ENCODE measurements at regions not wholly inside any gene's neighbourhood (a gene's known extent, or its start where the extent isn't known, plus 50 kb on each side); places are given as distances from the start of the nearest gene placed in this dataset.

DNA sequence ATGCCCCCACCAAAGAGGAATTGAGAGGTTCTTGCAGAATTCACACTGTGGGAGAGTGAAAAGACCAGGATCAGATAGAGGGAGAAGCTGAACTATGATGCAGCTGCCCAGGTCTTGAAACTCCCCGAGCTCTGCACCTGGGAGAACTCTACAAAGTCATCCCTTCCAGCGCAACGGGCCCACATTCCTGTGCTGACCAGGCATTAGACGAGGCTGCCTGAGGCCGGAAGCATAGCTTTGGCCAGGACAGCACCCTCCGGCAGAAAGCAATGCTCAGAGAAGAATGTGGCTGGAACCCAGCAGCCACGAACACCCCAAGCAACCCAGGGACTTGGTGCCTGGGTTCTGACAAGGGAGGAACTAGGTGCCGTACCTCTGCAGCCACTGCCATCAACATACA lies 281.5 kb upstream of the CDH4 start:
- Mint-ChIP-seq H3K4me3 (no peak overlapping the region), H3K36me3 (no peaks in the 10 kb centered on the region), H3K9me3 (peaks cover 0 to 4% (median 0%) of the 10 kb centered on the region in 3 donors), H3K27me3 (peaks cover 0 to 6% of the 10 kb centered on the region in 2 donors), H3K4me1 (no peaks in the 10 kb centered on the region), H3K27ac (no peak overlapping the region)
- POLR2A ChIA-PET = no interaction called here
- WGBS (ENCODE audit: insufficient coverage) = 76% methylated on average over 7 of the region's 8 CpGs
- no peaks in the 10 kb centered on the region for H3K4me1 ChIP-seq (ENCODE audit: control insufficient read depth in 1 of 2, extremely low read depth in 1 of 2, insufficient read depth in 2 of 2, low read length in 2 of 2)
- peaks cover 0 to 18% of the 10 kb centered on the region in 2 experiments for H3K27me3 ChIP-seq (replicated peaks in 1 of 2; ENCODE audit: control insufficient read depth in 2 of 2, extremely low read depth in 1 of 2, insufficient read depth in 2 of 2, low read length in 1 of 2)
- no peaks in the 10 kb centered on the region for H3K36me3 ChIP-seq (ENCODE audit: control insufficient read depth in 2 of 2, extremely low read depth in 1 of 2, insufficient read depth in 1 of 2, low read length in 1 of 2)
- DNase-seq (no peak), ATAC-seq (replicated peaks in 1 of 4) (no peak)
- H3K9me3 ChIP-seq = no peaks in the 10 kb centered on the region
- no peak overlapping the region for H3K4me3 ChIP-seq (ENCODE audit: control insufficient read depth in 1 of 2, extremely low read depth in 1 of 2, low read length in 1 of 2)
- no peak overlapping the region for H3K27ac ChIP-seq (ENCODE audit: low read length)
- CTCF ChIA-PET = no interaction called here

DNA sequence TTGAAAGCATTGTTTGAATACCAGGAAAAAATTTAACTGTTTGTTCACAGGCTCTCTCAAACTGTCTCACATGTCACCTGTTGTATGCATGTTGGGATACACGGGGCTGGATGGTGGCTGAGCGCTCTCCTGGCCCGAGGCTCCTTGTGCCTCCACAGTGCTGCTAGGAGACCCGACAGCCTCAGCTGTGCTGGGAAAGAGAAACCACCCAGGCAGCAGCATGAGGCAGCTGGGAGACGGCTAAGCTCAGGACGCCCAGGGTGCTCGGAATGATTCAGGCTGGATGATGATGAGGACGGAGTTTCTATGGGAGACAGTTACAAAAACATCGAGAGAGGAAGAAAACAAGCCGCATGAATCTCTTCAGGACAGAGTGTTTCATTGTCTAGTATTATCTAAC lies 278.0 kb upstream of the CDH4 start:
- H3K9me3 ChIP-seq = no peaks in the 10 kb centered on the region
- peaks cover 0 to 14% of the 10 kb centered on the region in 2 experiments for H3K27me3 ChIP-seq (replicated peaks in 1 of 2; ENCODE audit: control insufficient read depth in 2 of 2, extremely low read depth in 1 of 2, insufficient read depth in 2 of 2, low read length in 1 of 2)
- Mint-ChIP-seq H3K27ac (no peak overlapping the region), H3K9me3 (peaks cover 0 to under 1% (median 0%) of the 10 kb centered on the region in 3 donors), H3K27me3 (peaks cover 0 to 6% of the 10 kb centered on the region in 2 donors), H3K4me3 (no peak overlapping the region), H3K36me3 (no peaks in the 10 kb centered on the region), H3K4me1 (no peaks in the 10 kb centered on the region)
- no peak overlapping the region for H3K27ac ChIP-seq (ENCODE audit: low read length)
- no peak for ATAC-seq (replicated peaks in 1 of 4)
- no peaks in the 10 kb centered on the region for H3K4me1 ChIP-seq (ENCODE audit: control insufficient read depth in 1 of 2, extremely low read depth in 1 of 2, insufficient read depth in 2 of 2, low read length in 2 of 2)
- no peak for DNase-seq
- WGBS (ENCODE audit: insufficient coverage) = 92% methylated on average over 3 of the region's 10 CpGs
- H3K4me3 ChIP-seq (ENCODE audit: control insufficient read depth in 1 of 2, extremely low read depth in 1 of 2, low read length in 1 of 2) = no peak overlapping the region
- ChIA-PET CTCF (no interaction called here), POLR2A (no interaction called here)
- no peaks in the 10 kb centered on the region for H3K36me3 ChIP-seq (ENCODE audit: control insufficient read depth in 2 of 2, extremely low read depth in 1 of 2, insufficient read depth in 1 of 2, low read length in 1 of 2)

DNA sequence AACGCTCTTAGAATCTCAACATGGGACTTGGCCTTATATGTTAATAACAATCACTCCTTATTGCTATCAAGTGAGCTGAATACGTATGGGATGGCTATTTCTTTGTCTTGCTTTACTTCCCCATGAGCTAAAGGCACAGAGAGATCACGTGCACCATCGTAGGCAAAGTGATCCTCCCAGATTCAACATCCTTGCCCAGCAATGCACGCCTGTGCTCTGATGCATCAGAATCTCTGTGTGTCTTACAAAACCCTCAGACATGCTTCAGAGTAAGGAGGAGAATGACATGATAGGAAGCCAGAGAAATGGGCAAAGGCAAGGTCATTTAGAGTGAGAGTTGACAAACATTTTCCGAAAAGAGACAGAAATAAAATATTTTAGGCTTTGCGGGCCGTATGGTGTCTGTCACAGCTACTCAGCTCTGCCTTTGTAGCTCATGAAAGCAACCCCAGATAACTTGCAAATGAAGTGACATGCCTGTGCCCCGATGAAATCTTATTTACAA lies 277.6 kb upstream of the CDH4 start:
- Mint-ChIP-seq H3K9me3 (peaks cover 3 to 5% (median 4%) of the 10 kb centered on the region in 3 donors), H3K4me1 (no peaks in the 10 kb centered on the region), H3K36me3 (no peaks in the 10 kb centered on the region), H3K27me3 (peaks cover 0 to 6% of the 10 kb centered on the region in 2 donors), H3K4me3 (no peak overlapping the region), H3K27ac (no peak overlapping the region)
- Histone ChIP-seq H3K9me3 (no peaks in the 10 kb centered on the region), H3K27me3 (replicated peaks in 1 of 2; ENCODE audit: control insufficient read depth in 2 of 2, extremely low read depth in 1 of 2, insufficient read depth in 2 of 2, low read length in 1 of 2) (peaks cover 0 to 12% of the 10 kb centered on the region in 2 experiments), H3K27ac (ENCODE audit: low read length) (no peak overlapping the region), H3K4me1 (ENCODE audit: control insufficient read depth in 1 of 2, extremely low read depth in 1 of 2, insufficient read depth in 2 of 2, low read length in 2 of 2) (no peaks in the 10 kb centered on the region), H3K36me3 (ENCODE audit: control insufficient read depth in 2 of 2, extremely low read depth in 1 of 2, insufficient read depth in 1 of 2, low read length in 1 of 2) (no peaks in the 10 kb centered on the region), H3K4me3 (ENCODE audit: control insufficient read depth in 1 of 2, extremely low read depth in 1 of 2, low read length in 1 of 2) (no peak overlapping the region)
- 69% methylated on average over 7 of the region's 9 CpGs for WGBS (ENCODE audit: insufficient coverage)
- ATAC-seq (replicated peaks in 1 of 4) (no peak), DNase-seq (no peak)
- CTCF ChIA-PET = no interaction called here
- POLR2A ChIA-PET = no interaction called here

DNA sequence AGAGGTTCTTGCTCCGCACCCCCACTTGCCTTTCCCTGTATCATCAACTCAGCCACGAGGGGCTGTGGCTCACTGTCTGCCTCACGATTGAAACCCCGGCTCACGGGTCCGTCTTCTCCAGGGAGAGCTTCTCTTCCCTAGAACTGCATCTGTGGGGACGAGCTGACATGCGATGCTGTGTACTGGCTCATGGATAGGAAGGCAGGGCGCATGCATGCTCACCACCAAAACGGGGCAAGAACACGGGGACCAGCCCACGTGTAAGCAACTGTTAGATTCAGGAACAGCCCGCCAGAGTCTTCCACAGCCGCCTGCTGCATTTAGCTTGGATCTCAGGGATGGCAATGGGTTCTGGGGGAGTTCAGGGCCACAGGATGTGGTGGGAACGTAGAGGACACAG lies 275.9 kb upstream of the CDH4 start:
- H3K36me3 Mint-ChIP-seq = no peaks in the 10 kb centered on the region
- H3K4me3 Mint-ChIP-seq = no peak overlapping the region
- H3K4me1 Mint-ChIP-seq = no peaks in the 10 kb centered on the region
- ChIA-PET POLR2A (no interaction called here), CTCF (no interaction called here)
- Histone ChIP-seq H3K4me3 (ENCODE audit: control insufficient read depth in 1 of 2, extremely low read depth in 1 of 2, low read length in 1 of 2) (no peak overlapping the region), H3K9me3 (no peaks in the 10 kb centered on the region), H3K27me3 (replicated peaks in 1 of 2; ENCODE audit: control insufficient read depth in 2 of 2, extremely low read depth in 1 of 2, insufficient read depth in 2 of 2, low read length in 1 of 2) (peaks cover 0 to 8% of the 10 kb centered on the region in 2 experiments), H3K36me3 (ENCODE audit: control insufficient read depth in 2 of 2, extremely low read depth in 1 of 2, insufficient read depth in 1 of 2, low read length in 1 of 2) (no peaks in the 10 kb centered on the region), H3K27ac (ENCODE audit: low read length) (no peak overlapping the region), H3K4me1 (ENCODE audit: control insufficient read depth in 1 of 2, extremely low read depth in 1 of 2, insufficient read depth in 2 of 2, low read length in 2 of 2) (no peaks in the 10 kb centered on the region)
- no peak overlapping the region for H3K27ac Mint-ChIP-seq
- no peak for ATAC-seq (replicated peaks in 1 of 4)
- WGBS (ENCODE audit: insufficient coverage) = 81% methylated on average over 14 of the region's 15 CpGs
- H3K9me3 Mint-ChIP-seq = peaks cover 8 to 17% (median 11%) of the 10 kb centered on the region in 3 donors
- peaks cover 0 to 6% of the 10 kb centered on the region in 2 donors for H3K27me3 Mint-ChIP-seq
- no peak for DNase-seq

DNA sequence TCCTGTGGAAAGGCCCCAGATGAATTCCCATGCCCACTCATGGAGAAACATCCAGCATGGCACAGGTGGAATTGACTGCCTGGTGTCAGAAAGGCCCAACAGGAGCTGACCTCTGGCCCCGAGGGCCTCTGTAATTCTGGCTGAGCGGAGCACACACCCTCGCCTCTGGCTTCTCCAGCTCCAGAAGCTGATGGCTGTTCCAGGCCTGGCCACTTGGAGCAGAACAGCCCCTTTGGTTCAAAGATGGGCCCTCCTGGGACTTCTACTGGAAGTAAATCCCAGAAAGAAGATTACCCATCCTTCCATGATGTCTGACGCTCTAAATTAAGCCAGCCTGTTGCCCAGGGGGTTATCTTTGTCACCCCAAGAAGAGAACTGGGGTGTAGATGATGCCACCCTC lies 275.1 kb upstream of the CDH4 start:
- H3K9me3 Mint-ChIP-seq = peaks cover 8 to 17% (median 11%) of the 10 kb centered on the region in 3 donors
- no peaks in the 10 kb centered on the region for H3K36me3 ChIP-seq (ENCODE audit: control insufficient read depth in 2 of 2, extremely low read depth in 1 of 2, insufficient read depth in 1 of 2, low read length in 1 of 2)
- H3K27me3 Mint-ChIP-seq = peaks cover 0 to 6% of the 10 kb centered on the region in 2 donors
- H3K27ac Mint-ChIP-seq = no peak overlapping the region
- no peak overlapping the region for H3K4me3 ChIP-seq (ENCODE audit: control insufficient read depth in 1 of 2, extremely low read depth in 1 of 2, low read length in 1 of 2)
- no peaks in the 10 kb centered on the region for H3K36me3 Mint-ChIP-seq
- CTCF ChIA-PET = no interaction called here
- no peaks in the 10 kb centered on the region for H3K4me1 ChIP-seq (ENCODE audit: control insufficient read depth in 1 of 2, extremely low read depth in 1 of 2, insufficient read depth in 2 of 2, low read length in 2 of 2)
- peaks cover 0 to 8% of the 10 kb centered on the region in 2 experiments for H3K27me3 ChIP-seq (replicated peaks in 1 of 2; ENCODE audit: control insufficient read depth in 2 of 2, extremely low read depth in 1 of 2, insufficient read depth in 2 of 2, low read length in 1 of 2)
- H3K4me1 Mint-ChIP-seq = no peaks in the 10 kb centered on the region
- POLR2A ChIA-PET = no interaction called here
- H3K4me3 Mint-ChIP-seq = no peak overlapping the region
- ATAC-seq (replicated peaks in 1 of 4) (no peak), DNase-seq (no peak)
- H3K27ac ChIP-seq (ENCODE audit: low read length) = no peak overlapping the region
- 83% methylated on average over 3 of the region's 4 CpGs for WGBS (ENCODE audit: insufficient coverage)
- H3K9me3 ChIP-seq = no peaks in the 10 kb centered on the region

DNA sequence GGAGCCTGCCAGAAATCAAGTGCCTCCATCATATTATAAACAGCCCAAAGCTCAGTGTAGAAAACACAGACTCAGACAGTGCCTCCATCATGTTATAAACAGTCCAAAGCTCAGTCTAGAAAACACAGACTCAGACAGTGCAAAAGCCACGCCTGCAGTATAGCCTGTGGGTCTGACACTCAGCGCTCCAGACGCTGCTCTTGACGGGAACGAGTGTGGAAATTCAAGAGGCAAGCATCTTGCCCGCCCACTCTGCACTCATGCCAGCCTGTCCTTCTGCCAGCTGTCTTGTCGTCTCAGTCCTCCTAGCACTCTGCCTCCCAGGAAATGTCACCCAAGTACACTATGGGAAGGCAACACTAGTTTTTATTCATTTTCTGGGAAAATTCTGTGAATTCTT lies 274.2 kb upstream of the CDH4 start:
- Histone ChIP-seq H3K27ac (ENCODE audit: low read length) (no peak overlapping the region), H3K9me3 (no peaks in the 10 kb centered on the region), H3K4me1 (ENCODE audit: control insufficient read depth in 1 of 2, extremely low read depth in 1 of 2, insufficient read depth in 2 of 2, low read length in 2 of 2) (no peaks in the 10 kb centered on the region), H3K36me3 (ENCODE audit: control insufficient read depth in 2 of 2, extremely low read depth in 1 of 2, insufficient read depth in 1 of 2, low read length in 1 of 2) (no peaks in the 10 kb centered on the region), H3K4me3 (ENCODE audit: control insufficient read depth in 1 of 2, extremely low read depth in 1 of 2, low read length in 1 of 2) (no peak overlapping the region), H3K27me3 (replicated peaks in 1 of 2; ENCODE audit: control insufficient read depth in 2 of 2, extremely low read depth in 1 of 2, insufficient read depth in 2 of 2, low read length in 1 of 2) (peaks cover 0 to 7% of the 10 kb centered on the region in 2 experiments)
- POLR2A ChIA-PET = no interaction called here
- WGBS (ENCODE audit: insufficient coverage) = 76% methylated on average over 6 of the region's 7 CpGs
- CTCF ChIA-PET = no interaction called here
- ATAC-seq (replicated peaks in 1 of 4) (no peak), DNase-seq (no peak)
- Mint-ChIP-seq H3K27me3 (peaks cover 0 to 6% of the 10 kb centered on the region in 2 donors), H3K27ac (no peak overlapping the region), H3K36me3 (no peaks in the 10 kb centered on the region), H3K4me3 (no peak overlapping the region), H3K4me1 (no peaks in the 10 kb centered on the region), H3K9me3 (peaks cover 8 to 17% (median 11%) of the 10 kb centered on the region in 3 donors)

DNA sequence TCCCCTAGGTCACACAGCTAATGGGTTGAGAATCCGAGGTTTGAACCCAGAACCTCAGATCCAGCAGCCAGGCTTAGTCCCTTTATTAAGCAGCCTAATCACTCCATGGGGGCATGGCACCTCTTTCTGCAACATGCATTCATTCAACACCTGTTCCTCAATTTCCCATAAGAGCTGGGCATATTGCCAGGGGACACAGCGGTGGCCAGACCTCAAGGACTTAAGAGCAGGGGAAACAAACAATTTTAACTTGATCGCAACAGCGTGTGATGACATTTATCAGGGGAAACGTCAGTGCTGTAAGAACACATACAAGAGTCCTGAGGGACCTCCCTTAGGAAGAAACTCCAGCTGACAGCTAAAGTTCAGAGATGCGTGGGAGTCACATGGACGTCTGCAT lies 267.4 kb upstream of the CDH4 start:
- WGBS (ENCODE audit: insufficient coverage) = 81% methylated on average over 7 of the region's 7 CpGs
- ATAC-seq (replicated peaks in 1 of 4) = no peak
- no peak for DNase-seq
- H3K36me3 Mint-ChIP-seq = no peaks in the 10 kb centered on the region
- Histone ChIP-seq H3K4me3 (ENCODE audit: control insufficient read depth in 1 of 2, extremely low read depth in 1 of 2, low read length in 1 of 2) (no peak overlapping the region), H3K27ac (ENCODE audit: low read length) (no peak overlapping the region), H3K4me1 (ENCODE audit: control insufficient read depth in 1 of 2, extremely low read depth in 1 of 2, insufficient read depth in 2 of 2, low read length in 2 of 2) (no peaks in the 10 kb centered on the region), H3K9me3 (no peaks in the 10 kb centered on the region), H3K27me3 (replicated peaks in 1 of 2; ENCODE audit: control insufficient read depth in 2 of 2, extremely low read depth in 1 of 2, insufficient read depth in 2 of 2, low read length in 1 of 2) (no peaks in the 10 kb centered on the region), H3K36me3 (ENCODE audit: control insufficient read depth in 2 of 2, extremely low read depth in 1 of 2, insufficient read depth in 1 of 2, low read length in 1 of 2) (no peaks in the 10 kb centered on the region)
- no peak overlapping the region for H3K4me3 Mint-ChIP-seq
- H3K9me3 Mint-ChIP-seq = peaks cover 8 to 13% (median 11%) of the 10 kb centered on the region in 3 donors
- CTCF ChIA-PET = no interaction called here
- POLR2A ChIA-PET = no interaction called here
- H3K4me1 Mint-ChIP-seq = no peaks in the 10 kb centered on the region
- H3K27ac Mint-ChIP-seq = no peak overlapping the region
- peaks cover 0 to 4% of the 10 kb centered on the region in 2 donors for H3K27me3 Mint-ChIP-seq

Measured in T-cell (primary cell).